H1 (cell line): ENCODE measurements at regions not wholly inside any gene's neighbourhood (a gene's known extent, or its start where the extent isn't known, plus 50 kb on each side); places are given as distances from the start of the nearest gene placed in this dataset.

Experiments used
- CTCF ChIA-PET: fragments of 300-600 bp; sonication (Branson Sonifier 250); formaldehyde crosslinking; loops from one replicate; lab custom pipeline; 2021; ENCODE audit not compliant: partially characterized antibody; lab: Charles Lee
- POLR2A ChIA-PET: fragments of 300-600 bp; sonication (Branson Sonifier 250); formaldehyde crosslinking; loops from one replicate; lab custom pipeline; 2021; ENCODE audit warnings: inconsistent platforms; ENCODE audit not compliant: partially characterized antibody; lab: Charles Lee
- DNase-seq, 2 experiments: peaks; one replicate each; pipeline versions ENCODE4 v3.0.0 to v3.0.0-alpha.2; 2010 to 2022; ENCODE audit warnings: low spot score in 2 of 2, low read depth in 1 of 2, mixed read lengths in 1 of 2
- FAIRE-seq: peaks from 2 replicates; lab custom pipeline; 2011; peaks lifted over from hg19 to GRCh38; lab: Jason Lieb, UNC
- H2AFZ ChIP-seq: 2 replicates; pipeline ENCODE4 v1.8.1; 2012; ENCODE audit warnings: low read length, inconsistent platforms
- H2AK5ac ChIP-seq: 2 replicates; pipeline ENCODE4 v1.6.1; 2013; ENCODE audit warnings: low read depth, low read length
- H2BK120ac ChIP-seq: replicated peaks from 2 replicates; pipeline ENCODE3; 2013; ENCODE audit warnings: low read depth, low read length, inconsistent platforms
- H2BK12ac ChIP-seq: 2 replicates; pipeline ENCODE4 v1.6.1; 2013; ENCODE audit warnings: low read depth, low read length
- H2BK15ac ChIP-seq: 2 replicates; pipeline ENCODE4 v1.6.1; 2013; ENCODE audit warnings: low read length
- H2BK20ac ChIP-seq: 2 replicates; pipeline ENCODE4 v1.6.1; 2013; ENCODE audit warnings: low read length
- H2BK5ac ChIP-seq: 2 replicates; pipeline ENCODE4 v1.6.1; 2013; ENCODE audit warnings: low read depth, low read length
- H3K14ac ChIP-seq: 2 replicates; pipeline ENCODE4 v1.6.1; 2013; ENCODE audit warnings: inconsistent platforms; ENCODE audit not compliant: insufficient read length
- H3K18ac ChIP-seq: 2 replicates; pipeline ENCODE4 v1.6.1; 2013; ENCODE audit warnings: low read length; ENCODE audit errors: extremely low read depth
- H3K23ac ChIP-seq: 2 replicates; pipeline ENCODE4 v1.6.1; 2013; ENCODE audit warnings: inconsistent platforms; ENCODE audit not compliant: insufficient read length
- H3K23me2 ChIP-seq: 2 replicates; pipeline ENCODE4 v1.6.1; 2013; ENCODE audit warnings: low read depth, low read length
- H3K27ac ChIP-seq: 2 replicates; pipeline ENCODE4 v1.6.1; 2011; ENCODE audit warnings: low read depth, low read length, inconsistent platforms
- H3K27me3 ChIP-seq, 4 experiments: replicated peaks in 1 of 4; 1 replicate in 1 of 4; 2 replicates in 3 of 4; pipeline versions ENCODE4 v1.6.1 to v1.8.1; 2011 to 2013; ENCODE audit warnings: low read length in 3 of 4, mild to moderate bottlenecking in 3 of 4, inconsistent platforms in 2 of 4, mixed read lengths in 2 of 4, moderate library complexity in 1 of 4; ENCODE audit not compliant: control insufficient read depth in 3 of 4, insufficient read depth in 3 of 4; ENCODE audit errors: extremely low read depth in 1 of 4
- H3K36me3 ChIP-seq, 4 experiments: 2 replicates each; pipeline versions ENCODE4 v1.6.1 to v1.8.1; 2011 to 2013; ENCODE audit warnings: mild to moderate bottlenecking in 4 of 4, low read length in 3 of 4, moderate library complexity in 2 of 4, control low read depth in 1 of 4, inconsistent platforms in 1 of 4; ENCODE audit not compliant: insufficient read depth in 4 of 4, control insufficient read depth in 2 of 4
- H3K4ac ChIP-seq: replicated peaks from 2 replicates; pipeline ENCODE3; 2013; ENCODE audit warnings: low read length, low read depth, mixed read lengths, inconsistent platforms; ENCODE audit not compliant: insufficient read length
- H3K4me1 ChIP-seq, 4 experiments: replicated peaks in 1 of 4; 1 replicate in 1 of 4; 2 replicates in 3 of 4; pipeline versions ENCODE4 v1.6.1 to v1.8.1; 2011 to 2013; ENCODE audit warnings: low read length in 3 of 4, inconsistent platforms in 2 of 4, mixed read lengths in 1 of 4; ENCODE audit not compliant: insufficient read depth in 4 of 4, control insufficient read depth in 3 of 4
- H3K4me2 ChIP-seq, 2 experiments: 2 replicates each; pipeline versions ENCODE4 v1.6.1 to v1.8.1; 2011 to 2013; ENCODE audit warnings: low read depth in 2 of 2, low read length in 2 of 2, control low read depth in 1 of 2, inconsistent platforms in 1 of 2, mild to moderate bottlenecking in 1 of 2; ENCODE audit not compliant: insufficient read depth in 1 of 2
- H3K4me3 ChIP-seq, 4 experiments: fragments of 200-600, 300-600 bp in 1 of 4; sonication (generic), shearing (Covaris generic), sonication (Bioruptor Twin) in 1 of 4; 2 replicates each; pipeline versions ENCODE4 v1.5.1 to v1.8.1; 2011 to 2016; ENCODE audit warnings: low read length in 4 of 4, low read depth in 3 of 4, control low read depth in 2 of 4, inconsistent platforms in 2 of 4, mild to moderate bottlenecking in 2 of 4, mixed read lengths in 1 of 4, moderate library complexity in 1 of 4; ENCODE audit not compliant: insufficient read depth in 2 of 4; ENCODE audit errors: extremely low read depth in 1 of 4
- H3K56ac ChIP-seq: replicated peaks from 2 replicates; pipeline ENCODE3; 2013; ENCODE audit warnings: low read depth, mild to moderate bottlenecking, mixed read lengths, low read length, inconsistent platforms; ENCODE audit not compliant: insufficient read length
- H3K79me1 ChIP-seq: 2 replicates; pipeline ENCODE4 v1.6.1; 2013; ENCODE audit warnings: low read depth, low read length, control low read depth
- H3K79me2 ChIP-seq, 2 experiments: 2 replicates each; pipeline versions ENCODE4 v1.6.1 to v1.8.1; 2012 to 2013; ENCODE audit warnings: low read length in 2 of 2, mild to moderate bottlenecking in 2 of 2, inconsistent platforms in 1 of 2; ENCODE audit not compliant: insufficient read depth in 2 of 2, control insufficient read depth in 1 of 2
- H3K9ac ChIP-seq, 4 experiments: replicated peaks in 1 of 4; 1 replicate in 1 of 4; 2 replicates in 3 of 4; pipeline versions ENCODE4 v1.6.1 to v1.8.1; 2011 to 2013; ENCODE audit warnings: low read depth in 3 of 4, low read length in 3 of 4, control low read depth in 2 of 4, mild to moderate bottlenecking in 2 of 4, moderate library complexity in 2 of 4, inconsistent platforms in 1 of 4; ENCODE audit errors: extremely low read depth in 1 of 4
- H3K9me3 ChIP-seq, 2 experiments: 2 replicates each; pipeline versions ENCODE4 v1.6.1 to v1.8.1; 2012 to 2013; ENCODE audit warnings: mild to moderate bottlenecking in 2 of 2, moderate library complexity in 2 of 2, control low read depth in 1 of 2, inconsistent platforms in 1 of 2, low read depth in 1 of 2, low read length in 1 of 2, mixed read lengths in 1 of 2; ENCODE audit not compliant: insufficient read depth in 2 of 2
- H4K20me1 ChIP-seq, 2 experiments: replicated peaks in 1 of 2; 2 replicates each; pipeline versions ENCODE3 to v1.8.1; 2011 to 2013; ENCODE audit warnings: inconsistent platforms in 2 of 2, low read length in 2 of 2, mild to moderate bottlenecking in 1 of 2; ENCODE audit not compliant: insufficient read depth in 2 of 2, control insufficient read depth in 1 of 2
- H4K5ac ChIP-seq: 2 replicates; pipeline ENCODE4 v1.6.1; 2013; ENCODE audit warnings: low read length, low read depth, mixed read lengths, inconsistent platforms; ENCODE audit not compliant: insufficient read length
- H4K8ac ChIP-seq: 2 replicates; pipeline ENCODE4 v1.8.0; 2013; ENCODE audit warnings: mild to moderate bottlenecking, moderate library complexity, low read length, inconsistent platforms; ENCODE audit not compliant: insufficient read depth; ENCODE audit errors: extremely low read depth
- H4K91ac ChIP-seq: replicated peaks from 2 replicates; pipeline ENCODE3; 2013; ENCODE audit warnings: low read length, mixed read lengths, inconsistent platforms; ENCODE audit not compliant: insufficient read length
- CBX5 ChIP-seq: fragments of 300-800, 300-1000 bp; sonication (generic); IDR thresholded peaks from 2 replicates; pipeline ENCODE4 v1.7.1; 2016; ENCODE audit warnings: antibody characterized with exemption, low read length, low read depth
- EGR1 ChIP-seq: IDR thresholded peaks from 2 replicates; pipeline ENCODE4 v1.6.1; 2011; ENCODE audit warnings: low read depth, low read length, borderline replicate concordance
- EZH2 ChIP-seq: fragments of 200-600 bp; sonication (generic); IDR thresholded peaks from 2 replicates; pipeline ENCODE4 v1.7.1; 2012; ENCODE audit warnings: low read depth, mild to moderate bottlenecking, moderate library complexity, low read length, inconsistent platforms; ENCODE audit not compliant: severe bottlenecking
- GTF2F1 ChIP-seq: IDR thresholded peaks from 2 replicates; pipeline ENCODE4 v1.6.1; 2012; ENCODE audit warnings: low read depth, low read length, improper control_type of control experiment, borderline replicate concordance
- MAFK ChIP-seq: IDR thresholded peaks from 2 replicates; pipeline ENCODE4 v1.6.1; 2012; ENCODE audit warnings: low read depth, mild to moderate bottlenecking, improper control_type of control experiment, low read length
- RAD21 ChIP-seq, 2 experiments: IDR thresholded peaks in 1 of 2; conservative IDR thresholded peaks in 1 of 2; 2 replicates each; pipeline ENCODE4 v1.6.1; 2011; ENCODE audit warnings: low read depth in 2 of 2, low read length in 2 of 2, improper control_type of control experiment in 1 of 2, inconsistent platforms in 1 of 2, mild to moderate bottlenecking in 1 of 2, moderate library complexity in 1 of 2
- TAF1 ChIP-seq: IDR thresholded peaks from 2 replicates; pipeline ENCODE4 v1.6.1; 2011; ENCODE audit warnings: mild to moderate bottlenecking, low read depth, low read length
- WGBS, 2 experiments: shearing (Covaris generic) in 1 of 2; methylation state at CpG; one replicate each; pipeline versions ENCODE4 v1.1.6 to v1.1.7; 2013 to 2015; ENCODE audit warnings: low lambda C conversion rate in 2 of 2, mixed read lengths in 2 of 2, inconsistent platforms in 1 of 2, low coverage in 1 of 2, missing lambda C conversion rate in 1 of 2; ENCODE audit not compliant: insufficient replicate concordance in 2 of 2, insufficient coverage in 1 of 2, insufficient read length in 1 of 2; ENCODE audit errors: extremely low coverage in 1 of 2, missing lambda C conversion rate in 1 of 2; 5-methylcytosine and 5-hydroxymethylcytosine counted together
- TF ChIP-seq, protein P1 (sequence below): IDR thresholded peaks from 2 replicates; pipeline ENCODE4 v1.6.1; 2011; ENCODE audit warnings: low read depth, mild to moderate bottlenecking, low read length; ENCODE audit not compliant: insufficient read depth
- TF ChIP-seq, protein P2 (sequence below), 3 experiments: IDR thresholded peaks; 1 replicate in 2 of 3; 2 replicates in 1 of 3; pipeline versions ENCODE4 v1.5.1 to v1.6.1; 2011; ENCODE audit warnings: low read length in 3 of 3, mild to moderate bottlenecking in 3 of 3, inconsistent platforms in 2 of 3, low read depth in 1 of 3, moderate library complexity in 1 of 3; ENCODE audit not compliant: insufficient read depth in 1 of 3; ENCODE audit errors: control extremely low read depth in 1 of 3

DNA sequence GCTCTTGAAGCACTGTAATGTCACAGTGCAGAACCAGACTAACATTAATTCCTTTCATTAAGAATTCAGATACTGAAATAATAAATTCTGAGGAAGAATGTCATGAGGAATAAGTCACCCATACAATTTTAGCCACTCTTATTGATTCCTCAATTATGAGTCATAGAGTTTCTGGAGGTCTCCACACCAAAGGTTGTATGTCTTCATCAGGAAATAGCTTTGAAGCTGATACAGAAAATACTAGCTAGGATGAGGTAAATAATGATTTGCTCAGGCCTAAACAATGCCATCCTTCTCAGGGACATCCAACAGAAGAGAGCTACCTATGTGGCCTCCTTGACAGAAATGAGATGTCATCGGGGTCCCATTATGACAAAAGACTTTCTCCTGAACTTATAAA, 238.8 kb downstream of the OR13H1 start:
- Histone ChIP-seq H3K79me1 (no peaks in the 10 kb centered on the region), H3K4ac (no peak overlapping the region), H4K20me1 (no peaks in the 10 kb centered on the region), H3K4me3 (no peak overlapping the region), H3K79me2 (no peaks in the 10 kb centered on the region), H4K91ac (no peak overlapping the region), H3K18ac (no peak overlapping the region), H2BK12ac (no peak overlapping the region), H4K5ac (no peak overlapping the region), H3K9me3 (no peaks in the 10 kb centered on the region), H4K8ac (no peak overlapping the region), H3K27me3 (no peaks in the 10 kb centered on the region), H3K56ac (no peak overlapping the region), H3K23ac (no peak overlapping the region), H2BK20ac (no peak overlapping the region), H2AFZ (no peak overlapping the region), H2AK5ac (no peak overlapping the region), H2BK5ac (no peak overlapping the region), H3K27ac (no peak overlapping the region), H2BK15ac (no peak overlapping the region), H3K14ac (no peak overlapping the region), H3K9ac (no peak overlapping the region), H3K4me1 (no peaks in the 10 kb centered on the region), H2BK120ac (no peak overlapping the region), H3K23me2 (no peaks in the 10 kb centered on the region), H3K4me2 (no peak overlapping the region), H3K36me3 (peaks cover 11 to 85% (median 43%) of the 10 kb centered on the region in 4 experiments; a peak in 7 of 8 replicates)
- CTCF ChIA-PET, result interaction anchor here (0.6 kb wide), 1 partner anchor 45 kb away, joined by 3 read pairs; no protein-coding TSS in a partner anchor
- POLR2A ChIA-PET, result no interaction called here
- 100% methylated on average over 1 of the region's 1 CpG; no CpG with 5 or more reads in 1 of the 2 experiments for WGBS, 2 experiments
- DNase-seq (no peak), FAIRE-seq (peak; percentile 68)
- TF ChIP-seq EGR1, result no peak
- TF ChIP-seq, protein P1, sequence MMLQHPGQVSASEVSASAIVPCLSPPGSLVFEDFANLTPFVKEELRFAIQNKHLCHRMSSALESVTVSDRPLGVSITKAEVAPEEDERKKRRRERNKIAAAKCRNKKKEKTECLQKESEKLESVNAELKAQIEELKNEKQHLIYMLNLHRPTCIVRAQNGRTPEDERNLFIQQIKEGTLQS, result no peak
- no peak for TF ChIP-seq MAFK
- TF ChIP-seq EZH2, result no peak
- TF ChIP-seq RAD21 (IDR thresholded peaks at IDR 0.05 in 1 of 2, conservative IDR thresholded peaks at IDR 0.05 in 1 of 2; ENCODE audit: low read depth in 2 of 2, low read length in 2 of 2), result no peak
- no peak for TF ChIP-seq TAF1
- no peak for TF ChIP-seq GTF2F1
- no peak for TF ChIP-seq CBX5
- TF ChIP-seq, protein P2, sequence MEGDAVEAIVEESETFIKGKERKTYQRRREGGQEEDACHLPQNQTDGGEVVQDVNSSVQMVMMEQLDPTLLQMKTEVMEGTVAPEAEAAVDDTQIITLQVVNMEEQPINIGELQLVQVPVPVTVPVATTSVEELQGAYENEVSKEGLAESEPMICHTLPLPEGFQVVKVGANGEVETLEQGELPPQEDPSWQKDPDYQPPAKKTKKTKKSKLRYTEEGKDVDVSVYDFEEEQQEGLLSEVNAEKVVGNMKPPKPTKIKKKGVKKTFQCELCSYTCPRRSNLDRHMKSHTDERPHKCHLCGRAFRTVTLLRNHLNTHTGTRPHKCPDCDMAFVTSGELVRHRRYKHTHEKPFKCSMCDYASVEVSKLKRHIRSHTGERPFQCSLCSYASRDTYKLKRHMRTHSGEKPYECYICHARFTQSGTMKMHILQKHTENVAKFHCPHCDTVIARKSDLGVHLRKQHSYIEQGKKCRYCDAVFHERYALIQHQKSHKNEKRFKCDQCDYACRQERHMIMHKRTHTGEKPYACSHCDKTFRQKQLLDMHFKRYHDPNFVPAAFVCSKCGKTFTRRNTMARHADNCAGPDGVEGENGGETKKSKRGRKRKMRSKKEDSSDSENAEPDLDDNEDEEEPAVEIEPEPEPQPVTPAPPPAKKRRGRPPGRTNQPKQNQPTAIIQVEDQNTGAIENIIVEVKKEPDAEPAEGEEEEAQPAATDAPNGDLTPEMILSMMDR (IDR thresholded peaks at IDR 0.05; ENCODE audit: control extremely low read depth in 1 of 3, insufficient read depth in 1 of 3, low read depth in 1 of 3, low read length in 3 of 3), result no peak
